Naive B cell (primary cell): ENCODE measurements at regions not wholly inside any gene's neighbourhood (a gene's known extent, or its start where the extent isn't known, plus 50 kb on each side); places are given as distances from the start of the nearest gene placed in this dataset.
A peak's percentile ranks its signal among the peaks of the same experiment; 100 is the strongest.

Experiments
- ATAC-seq, 2 donors: fragments of 150-1000 bp; cut with Tn5 transposase; 2 replicates each; pipeline ENCODE4 v1.10.0; 2021; ENCODE audit warnings: low read depth in 2 of 2, mild to moderate bottlenecking in 2 of 2, moderate library complexity in 2 of 2
- DNase-seq: peaks from one replicate; pipeline ENCODE4 v3.0.0; 2022
- H3K27ac Mint-ChIP-seq, 6 donors: one replicate each; pipeline ENCODE4 v1.8.0; 2020 to 2022; ENCODE audit warnings: mild to moderate bottlenecking in 6 of 6, mixed read lengths in 6 of 6, moderate library complexity in 5 of 6, inconsistent platforms in 2 of 6
- H3K27me3 Mint-ChIP-seq, 3 donors: one replicate each; pipeline ENCODE4 v1.8.0; 2021 to 2022; ENCODE audit warnings: mixed read lengths in 3 of 3, mild to moderate bottlenecking in 1 of 3
- H3K36me3 Mint-ChIP-seq, 2 donors: one replicate each; pipeline ENCODE4 v1.8.0; 2020 to 2022; ENCODE audit warnings: mixed read lengths in 2 of 2, inconsistent platforms in 1 of 2, mild to moderate bottlenecking in 1 of 2
- H3K4me1 Mint-ChIP-seq, 3 donors: one replicate each; pipeline ENCODE4 v1.8.0; 2020 to 2022; ENCODE audit warnings: mixed read lengths in 3 of 3, inconsistent platforms in 1 of 3, mild to moderate bottlenecking in 1 of 3, moderate library complexity in 1 of 3
- H3K4me3 Mint-ChIP-seq, 8 donors: one replicate each; pipeline ENCODE4 v1.8.0; 2020 to 2022; ENCODE audit warnings: mild to moderate bottlenecking in 8 of 8, mixed read lengths in 8 of 8, moderate library complexity in 8 of 8, inconsistent platforms in 2 of 8
- H3K9me3 Mint-ChIP-seq, 7 donors: one replicate each; pipeline ENCODE4 v1.8.0; 2020 to 2022; ENCODE audit warnings: mixed read lengths in 7 of 7, mild to moderate bottlenecking in 5 of 7, inconsistent platforms in 2 of 7, moderate library complexity in 1 of 7

- H3K4me3 Mint-ChIP-seq, result no peak overlapping the region
- ATAC-seq (no peak), DNase-seq (no peak)
- no peaks in the 10 kb centered on the region for H3K4me1 Mint-ChIP-seq
- H3K9me3 Mint-ChIP-seq, result no peaks in the 10 kb centered on the region
- peaks cover 0 to 4% (median 0%) of the 10 kb centered on the region in 3 donors for H3K27me3 Mint-ChIP-seq
- no peak overlapping the region for H3K27ac Mint-ChIP-seq
- H3K36me3 Mint-ChIP-seq, result no peaks in the 10 kb centered on the region
These were observed 822.2 kb downstream of the MRPL39 start for GRCh38 chr21:24785033-24785432.

GRCh38 chr21:24781146-24781545 is 826.1 kb downstream of the MRPL39 start:
- H3K36me3 Mint-ChIP-seq, result no peaks in the 10 kb centered on the region
- DNase-seq, result no peak
- H3K27me3 Mint-ChIP-seq, result peaks cover 0 to 4% (median 0%) of the 10 kb centered on the region in 3 donors

GRCh38 chr21:24759348-24760075 is 847.8 kb downstream of the MRPL39 start:
- no peak overlapping the region for H3K4me3 Mint-ChIP-seq
- no peak overlapping the region for H3K27ac Mint-ChIP-seq
- DNase-seq (no peak), ATAC-seq (peak; percentile 32 to 40)
- peaks cover 0 to 5% (median 0%) of the 10 kb centered on the region in 3 donors for H3K27me3 Mint-ChIP-seq
- peaks cover 0 to 6% (median 0%) of the 10 kb centered on the region in 3 donors for H3K4me1 Mint-ChIP-seq
- no peaks in the 10 kb centered on the region for H3K9me3 Mint-ChIP-seq
- no peaks in the 10 kb centered on the region for H3K36me3 Mint-ChIP-seq

More at GRCh38 chr21:24781146-24781545, 826.1 kb downstream of the MRPL39 start:
- H3K27ac Mint-ChIP-seq, result no peak overlapping the region
- no peaks in the 10 kb centered on the region for H3K9me3 Mint-ChIP-seq
- ATAC-seq, result no peak
- no peaks in the 10 kb centered on the region for H3K4me1 Mint-ChIP-seq
- no peak overlapping the region for H3K4me3 Mint-ChIP-seq

GRCh38 chr21:24738063-24738462 is 869.2 kb downstream of the MRPL39 start:
- Mint-ChIP-seq H3K36me3 (no peaks in the 10 kb centered on the region), H3K4me1 (no peaks in the 10 kb centered on the region), H3K27me3 (peaks cover 0 to 5% (median 0%) of the 10 kb centered on the region in 3 donors), H3K9me3 (peaks cover 0 to 2% (median 0%) of the 10 kb centered on the region in 7 donors), H3K4me3 (no peak overlapping the region), H3K27ac (no peak overlapping the region)
- DNase-seq (no peak), ATAC-seq (no peak)

GRCh38 chr21:24737296-24737850 is 869.9 kb downstream of the MRPL39 start:
- Mint-ChIP-seq H3K9me3 (peaks cover 0 to 2% (median 0%) of the 10 kb centered on the region in 7 donors), H3K36me3 (no peaks in the 10 kb centered on the region), H3K27me3 (peaks cover 0 to 2% (median 0%) of the 10 kb centered on the region in 3 donors), H3K27ac (no peak overlapping the region), H3K4me3 (no peak overlapping the region), H3K4me1 (no peaks in the 10 kb centered on the region)
- no peak for ATAC-seq
- DNase-seq, result no peak

GRCh38 chr21:24730661-24731060 is 876.6 kb downstream of the MRPL39 start:
- no peaks in the 10 kb centered on the region for H3K36me3 Mint-ChIP-seq
- no peak for DNase-seq
- no peaks in the 10 kb centered on the region for H3K27me3 Mint-ChIP-seq
- H3K4me3 Mint-ChIP-seq, result no peak overlapping the region
- H3K27ac Mint-ChIP-seq, result no peak overlapping the region
- ATAC-seq, result no peak
- peaks cover 0 to under 1% (median 0%) of the 10 kb centered on the region in 7 donors for H3K9me3 Mint-ChIP-seq
- H3K4me1 Mint-ChIP-seq, result no peaks in the 10 kb centered on the region

- no peaks in the 10 kb centered on the region for H3K9me3 Mint-ChIP-seq
- no peaks in the 10 kb centered on the region for H3K36me3 Mint-ChIP-seq
- DNase-seq, result no peak
- no peak overlapping the region for H3K27ac Mint-ChIP-seq
- no peaks in the 10 kb centered on the region for H3K4me1 Mint-ChIP-seq
- H3K4me3 Mint-ChIP-seq, result no peak overlapping the region
- no peak for ATAC-seq
- H3K27me3 Mint-ChIP-seq, result no peaks in the 10 kb centered on the region
These were observed 877.7 kb downstream of the MRPL39 start for GRCh38 chr21:24729568-24729967.

GRCh38 chr21:24727803-24728440 is 879.4 kb downstream of the MRPL39 start:
- Mint-ChIP-seq H3K27ac (no peak overlapping the region), H3K4me3 (no peak overlapping the region), H3K27me3 (peaks cover 0 to 7% (median 0%) of the 10 kb centered on the region in 3 donors), H3K36me3 (no peaks in the 10 kb centered on the region), H3K9me3 (no peaks in the 10 kb centered on the region), H3K4me1 (no peaks in the 10 kb centered on the region)
- ATAC-seq, result no peak
- no peak for DNase-seq

- no peak overlapping the region for H3K27ac Mint-ChIP-seq
- peaks cover 0 to 4% (median 0%) of the 10 kb centered on the region in 3 donors for H3K27me3 Mint-ChIP-seq
- H3K4me1 Mint-ChIP-seq, result peaks cover 0 to 4% (median 0%) of the 10 kb centered on the region in 3 donors
- no peak overlapping the region for H3K4me3 Mint-ChIP-seq
- no peaks in the 10 kb centered on the region for H3K9me3 Mint-ChIP-seq
- no peak for DNase-seq
- no peaks in the 10 kb centered on the region for H3K36me3 Mint-ChIP-seq
- ATAC-seq, result no peak
These were observed 890.9 kb downstream of the MRPL39 start for GRCh38 chr21:24716281-24716918.

GRCh38 chr21:24714646-24715200 is 892.6 kb downstream of the MRPL39 start:
- ATAC-seq, result no peak
- H3K4me1 Mint-ChIP-seq, result peaks cover 0 to 4% (median 0%) of the 10 kb centered on the region in 3 donors
- no peaks in the 10 kb centered on the region for H3K36me3 Mint-ChIP-seq
- H3K4me3 Mint-ChIP-seq, result no peak overlapping the region
- H3K9me3 Mint-ChIP-seq, result peaks cover 0 to 3% (median 0%) of the 10 kb centered on the region in 7 donors
- no peak overlapping the region for H3K27ac Mint-ChIP-seq
- DNase-seq, result no peak
- no peaks in the 10 kb centered on the region for H3K27me3 Mint-ChIP-seq

GRCh38 chr21:24705201-24705600 is 902.1 kb downstream of the MRPL39 start:
- DNase-seq (no peak), ATAC-seq (no peak)
- H3K27ac Mint-ChIP-seq, result no peak overlapping the region
- peaks cover 0 to 12% (median 0%) of the 10 kb centered on the region in 7 donors for H3K9me3 Mint-ChIP-seq
- H3K36me3 Mint-ChIP-seq, result no peaks in the 10 kb centered on the region
- H3K4me3 Mint-ChIP-seq, result no peak overlapping the region
- H3K4me1 Mint-ChIP-seq, result no peaks in the 10 kb centered on the region
- H3K27me3 Mint-ChIP-seq, result peaks cover 0 to 9% (median 0%) of the 10 kb centered on the region in 3 donors

- H3K27me3 Mint-ChIP-seq, result peaks cover 0 to under 1% (median 0%) of the 10 kb centered on the region in 3 donors
- no peaks in the 10 kb centered on the region for H3K9me3 Mint-ChIP-seq
- no peaks in the 10 kb centered on the region for H3K4me1 Mint-ChIP-seq
- no peak overlapping the region for H3K27ac Mint-ChIP-seq
- ATAC-seq, result no peak
- no peaks in the 10 kb centered on the region for H3K36me3 Mint-ChIP-seq
- no peak for DNase-seq
- no peak overlapping the region for H3K4me3 Mint-ChIP-seq
These were observed 913.5 kb downstream of the MRPL39 start for GRCh38 chr21:24693779-24694178.

- H3K9me3 Mint-ChIP-seq, result peaks cover 0 to 6% (median 2%) of the 10 kb centered on the region in 7 donors
- DNase-seq (no peak), ATAC-seq (no peak)
- H3K4me3 Mint-ChIP-seq, result no peak overlapping the region
- H3K36me3 Mint-ChIP-seq, result no peaks in the 10 kb centered on the region
- no peak overlapping the region for H3K27ac Mint-ChIP-seq
- H3K27me3 Mint-ChIP-seq, result peaks cover 0 to 5% (median 0%) of the 10 kb centered on the region in 3 donors
- H3K4me1 Mint-ChIP-seq, result no peaks in the 10 kb centered on the region
These were observed 925.8 kb downstream of the MRPL39 start for GRCh38 chr21:24681456-24681855.
